ENCODE measurements at regions not wholly inside any gene's neighbourhood (a gene's known extent, or its start where the extent isn't known, plus 50 kb on each side); places are given as distances from the start of the nearest gene placed in this dataset.

- no peak for TF ChIP-seq EZH2 (IDR thresholded peaks at IDR 0.05)
- TF ChIP-seq POLR2AphosphoS5 (IDR thresholded peaks at IDR 0.05; ENCODE audit: borderline replicate concordance, low read depth, low read length) = no peak
These were observed 180.2 kb downstream of the TFAP2B start for GRCh38 chr6:50998905-50999304.
